Neural crest cell (in vitro differentiated cells): ENCODE measurements at regions not wholly inside any gene's neighbourhood (a gene's known extent, or its start where the extent isn't known, plus 50 kb on each side); places are given as distances from the start of the nearest gene placed in this dataset.
A peak's percentile ranks its signal among the peaks of the same experiment; 100 is the strongest.

Experiments
- DNase-seq: peaks from one replicate; pipeline ENCODE4 v3.0.0; 2021; ENCODE audit warnings: low read depth, mixed read lengths, low spot score
- H3K27ac Mint-ChIP-seq: one replicate; pipeline ENCODE4 v1.8.0; 2021; ENCODE audit warnings: mild to moderate bottlenecking, mixed read lengths; ENCODE audit not compliant: unreplicated experiment
- H3K27me3 Mint-ChIP-seq: 2 replicates; pipeline ENCODE4 v1.8.0; 2021; ENCODE audit warnings: low read depth, mild to moderate bottlenecking, mixed read lengths
- H3K36me3 Mint-ChIP-seq: 2 replicates; pipeline ENCODE4 v1.8.0; 2021; ENCODE audit warnings: low read depth, mild to moderate bottlenecking, mixed read lengths
- H3K4me1 Mint-ChIP-seq: 2 replicates; pipeline ENCODE4 v1.8.0; 2021; ENCODE audit warnings: mixed read lengths
- H3K4me3 Mint-ChIP-seq: one replicate; pipeline ENCODE4 v1.8.0; 2021; ENCODE audit warnings: mild to moderate bottlenecking, mixed read lengths
- H3K9me3 Mint-ChIP-seq: 2 replicates; pipeline ENCODE4 v1.8.0; 2021; ENCODE audit warnings: mixed read lengths
- CTCF ChIP-seq: fragments of 200-600 bp; sonication (generic); conservative IDR thresholded peaks from 2 replicates; pipeline ENCODE4 v1.5.0; 2021; ENCODE audit warnings: antibody characterized with exemption, mild to moderate bottlenecking

DNA sequence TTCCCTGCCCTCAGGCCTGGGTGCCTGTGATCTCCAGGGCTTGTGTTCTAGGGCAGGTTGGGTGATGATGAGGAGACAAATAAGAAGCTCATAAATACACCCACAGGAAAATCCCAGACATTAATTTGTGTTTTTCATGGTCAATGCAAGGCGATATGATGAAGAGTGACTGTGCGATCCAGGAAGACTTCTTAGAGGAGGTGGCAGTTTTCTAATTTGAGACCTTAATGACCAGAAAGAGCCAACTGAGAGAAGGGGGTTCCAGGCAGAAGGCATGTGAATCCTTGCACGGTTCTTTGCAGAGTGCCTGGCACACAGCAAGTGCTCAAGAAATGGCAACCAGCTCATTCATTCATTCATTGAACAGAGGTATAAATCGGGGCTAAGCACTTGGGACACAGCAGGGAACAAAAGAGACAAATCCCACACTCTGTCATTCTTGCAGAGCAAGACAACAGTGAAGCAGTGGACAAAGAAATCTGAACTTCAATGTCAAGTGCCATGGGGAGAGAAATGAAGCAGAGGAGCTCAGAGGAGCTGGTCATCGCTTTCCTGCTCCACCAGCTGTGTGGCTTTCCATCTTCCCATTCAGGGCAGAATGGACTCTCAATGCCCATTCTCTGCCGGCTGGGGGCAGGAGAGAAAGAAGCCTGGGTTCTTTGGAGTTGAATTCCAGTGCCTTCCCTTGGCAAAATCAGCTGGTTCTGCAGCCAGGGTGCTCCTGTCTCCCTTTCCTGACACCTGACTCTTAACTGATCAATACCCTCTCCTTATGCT lies 128.3 kb downstream of the AACS start:
- H3K36me3 Mint-ChIP-seq = no peaks in the 10 kb centered on the region

DNA sequence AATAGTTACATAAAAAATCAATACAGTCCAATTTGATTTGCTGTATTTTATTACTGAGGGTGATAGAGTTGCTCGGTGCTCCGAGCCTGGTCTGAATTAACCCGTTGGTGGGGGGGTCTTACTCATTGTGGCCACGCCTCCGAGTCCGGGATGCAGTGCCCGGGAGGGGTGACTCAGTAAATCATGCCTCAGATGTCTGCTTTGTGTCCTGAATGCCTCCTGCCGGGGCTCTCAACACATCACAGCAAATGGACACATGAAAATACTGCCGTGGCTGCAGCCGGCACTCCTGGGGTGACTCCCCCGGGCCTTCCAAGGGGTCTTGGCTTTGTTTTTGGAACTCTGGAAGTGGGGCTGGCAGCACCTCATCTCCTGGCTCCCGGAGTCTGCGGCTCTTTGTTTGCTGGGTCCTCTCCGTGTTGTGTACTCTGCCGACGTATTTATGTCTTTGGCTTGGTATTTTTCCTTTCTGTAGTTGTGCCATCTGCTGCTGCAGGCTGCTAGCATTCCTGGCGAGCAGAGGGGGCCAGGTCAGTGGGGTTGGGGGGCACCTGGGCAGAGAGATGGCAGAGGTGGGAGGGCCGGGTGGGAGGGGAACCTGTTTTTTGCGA lies 129.0 kb downstream of the AACS start:
- no peak for TF ChIP-seq CTCF
- DNase-seq = no peak
- Mint-ChIP-seq H3K36me3 (no peaks in the 10 kb centered on the region), H3K9me3 (no peaks in the 10 kb centered on the region), H3K4me3 (peak overlapping the region; percentile 70), H3K27ac (peak overlapping the region; percentile 78), H3K4me1 (peaks cover 39% of the 10 kb centered on the region), H3K27me3 (peaks cover 59% of the 10 kb centered on the region)

More for the DNA sequence above, 128.3 kb downstream of the AACS start:
- no peaks in the 10 kb centered on the region for H3K9me3 Mint-ChIP-seq
- peaks cover 64% of the 10 kb centered on the region for H3K27me3 Mint-ChIP-seq
- peak overlapping the region; percentile 78 for H3K27ac Mint-ChIP-seq
- H3K4me3 Mint-ChIP-seq = peak overlapping the region; percentile 70
- no peak for DNase-seq
- TF ChIP-seq CTCF = no peak
- peaks cover 42% of the 10 kb centered on the region for H3K4me1 Mint-ChIP-seq

GRCh38 chr12:125194987-125195386 lies 129.8 kb downstream of the AACS start:
- H3K4me3 Mint-ChIP-seq = no peak overlapping the region
- H3K27ac Mint-ChIP-seq = no peak overlapping the region
- H3K9me3 Mint-ChIP-seq = no peaks in the 10 kb centered on the region
- DNase-seq = no peak
- no peak for TF ChIP-seq CTCF
- H3K4me1 Mint-ChIP-seq = peaks cover 32% of the 10 kb centered on the region
- peaks cover 52% of the 10 kb centered on the region for H3K27me3 Mint-ChIP-seq
- H3K36me3 Mint-ChIP-seq = no peaks in the 10 kb centered on the region

DNA sequence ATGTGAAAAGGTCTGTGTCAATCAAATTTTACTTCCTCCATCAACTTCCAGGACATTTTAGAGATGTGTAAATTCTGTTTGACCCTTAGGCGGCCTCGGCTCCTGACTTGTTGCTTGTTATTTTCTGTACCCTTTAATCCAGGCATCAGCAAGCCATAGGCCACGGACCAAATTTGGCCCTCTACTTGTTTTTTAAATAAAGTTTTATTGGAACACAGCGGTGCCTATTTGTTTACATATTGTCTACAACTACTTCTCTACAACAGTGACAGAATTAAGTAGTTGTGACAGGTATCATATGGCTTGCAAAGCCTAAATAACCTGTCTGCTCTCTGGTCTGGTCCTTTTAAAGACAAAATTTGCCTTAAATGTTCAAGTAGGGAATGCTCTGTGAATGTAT lies 132.1 kb downstream of the AACS start:
- H3K4me1 Mint-ChIP-seq = peaks cover 32% of the 10 kb centered on the region
- no peak for DNase-seq
- no peak for TF ChIP-seq CTCF
- no peak overlapping the region for H3K4me3 Mint-ChIP-seq
- no peak overlapping the region for H3K27ac Mint-ChIP-seq
- H3K36me3 Mint-ChIP-seq = no peaks in the 10 kb centered on the region
- H3K27me3 Mint-ChIP-seq = peaks cover 33% of the 10 kb centered on the region
- H3K9me3 Mint-ChIP-seq = no peaks in the 10 kb centered on the region

DNA sequence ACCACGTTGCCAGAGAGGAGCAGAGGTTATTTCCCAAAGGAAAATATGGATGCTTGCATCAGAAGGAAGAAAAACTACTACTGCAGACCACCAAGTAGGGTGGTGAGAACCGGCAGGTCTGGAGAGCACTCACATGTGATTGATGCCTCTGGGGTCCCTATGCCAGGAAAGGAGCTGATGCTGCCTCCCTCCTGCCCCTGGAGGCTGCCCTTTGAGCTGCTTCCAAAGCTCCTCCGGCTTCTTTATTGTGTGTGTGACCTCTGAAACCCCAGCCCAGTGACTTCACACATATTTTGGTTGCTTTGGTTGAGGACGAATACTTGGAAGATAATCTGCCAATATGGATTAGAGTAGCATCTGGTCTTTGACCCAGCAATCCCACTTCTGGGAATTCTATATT lies 133.4 kb downstream of the AACS start:
- Mint-ChIP-seq H3K27me3 (peaks cover 21% of the 10 kb centered on the region), H3K27ac (no peak overlapping the region), H3K4me3 (no peak overlapping the region), H3K36me3 (no peaks in the 10 kb centered on the region), H3K9me3 (peaks cover 3% of the 10 kb centered on the region), H3K4me1 (peaks cover 28% of the 10 kb centered on the region)
- no peak for TF ChIP-seq CTCF
- no peak for DNase-seq
